AG10803 (cell line): ENCODE measurements at regions not wholly inside any gene's neighbourhood (a gene's known extent, or its start where the extent isn't known, plus 50 kb on each side); places are given as distances from the start of the nearest gene placed in this dataset.

Experiments used
- DNase-seq: peaks from one replicate; pipeline ENCODE4 v3.0.0; 2010; ENCODE audit warnings: low read depth
- H3K4me3 ChIP-seq: 2 replicates; pipeline ENCODE4 v1.5.1; 2011; ENCODE audit warnings: mild to moderate bottlenecking, low read length, control low read depth
- CTCF ChIP-seq: conservative IDR thresholded peaks from 2 replicates; pipeline ENCODE4 v1.5.1; 2011; ENCODE audit warnings: mild to moderate bottlenecking, low read length, control low read depth, inconsistent platforms

DNA sequence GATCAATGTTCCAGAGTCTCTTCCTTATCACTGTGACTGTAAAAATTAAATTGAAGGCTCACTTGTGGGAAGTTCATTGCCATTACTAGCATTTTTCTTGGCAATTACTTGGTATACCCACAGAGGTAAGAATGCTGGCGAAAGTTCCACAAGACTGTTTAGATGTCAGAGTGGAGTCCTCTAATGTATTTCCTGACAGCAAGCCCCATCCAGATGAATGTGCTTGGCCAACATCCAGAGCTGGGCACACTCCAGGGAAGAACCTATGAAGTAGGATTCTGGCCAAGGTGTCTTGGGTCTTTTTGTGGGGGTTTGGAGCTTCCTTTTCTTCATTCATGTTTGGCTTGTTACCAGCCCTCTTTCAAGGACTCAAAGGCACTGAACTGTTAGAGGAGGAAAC, 473.6 kb downstream of the DMAC1 start:
- no peak for DNase-seq

DNA sequence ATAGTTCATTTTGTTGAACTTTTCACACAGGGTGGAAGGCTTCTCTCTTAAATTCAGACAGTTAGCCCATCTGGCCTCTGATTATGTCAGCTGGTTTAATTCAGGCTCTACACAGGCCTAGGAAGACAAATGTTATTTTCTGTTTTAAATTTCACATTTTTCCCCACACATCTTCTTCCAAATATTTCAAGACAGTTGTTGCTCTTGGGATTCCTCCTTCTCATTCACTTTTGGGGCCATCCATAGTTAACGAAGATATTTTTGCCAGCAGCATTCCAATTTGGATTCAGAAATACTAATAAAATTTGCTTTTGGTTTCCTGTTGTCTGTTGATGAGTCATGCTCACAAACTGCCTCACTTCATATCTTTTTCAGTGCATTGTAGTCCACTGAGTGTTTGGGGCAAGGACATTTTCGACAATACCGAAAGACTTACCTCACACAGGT, 475.4 kb downstream of the DMAC1 start:
- TF ChIP-seq CTCF, result no peak
- H3K4me3 ChIP-seq, result no peak overlapping the region
- DNase-seq, result peak; percentile 23

More for the DNA sequence above, 473.6 kb downstream of the DMAC1 start:
- H3K4me3 ChIP-seq, result no peak overlapping the region
- no peak for TF ChIP-seq CTCF

- TF ChIP-seq CTCF, result no peak
- no peak overlapping the region for H3K4me3 ChIP-seq
- no peak for DNase-seq
Measured at GRCh38 chr9:7320841-7321240, 478.7 kb downstream of the DMAC1 start.

DNA sequence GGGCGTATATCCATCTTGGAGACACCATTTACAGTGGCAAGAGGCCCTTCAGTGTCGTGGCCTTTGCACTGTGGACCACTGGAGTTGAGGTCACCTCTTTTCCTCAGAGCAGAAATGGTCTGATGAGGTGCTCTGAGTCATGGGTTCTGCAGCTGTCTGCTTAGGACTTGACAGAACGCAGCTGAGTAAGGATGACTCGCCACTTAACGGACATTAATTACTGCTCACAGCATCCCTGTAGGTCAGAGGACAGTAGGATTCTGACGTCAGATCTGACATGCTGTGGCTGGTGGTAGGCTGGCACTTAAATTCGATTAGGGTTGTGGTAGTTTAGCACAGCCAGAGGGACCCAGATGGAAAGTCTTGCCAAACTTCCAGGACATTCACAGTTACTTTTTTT, 479.4 kb downstream of the DMAC1 start:
- TF ChIP-seq CTCF, result no peak
- no peak overlapping the region for H3K4me3 ChIP-seq
- peak; percentile 82 for DNase-seq

- DNase-seq, result no peak
- no peak overlapping the region for H3K4me3 ChIP-seq
- TF ChIP-seq CTCF, result no peak
Measured at GRCh38 chr9:7318920-7319319, 480.7 kb downstream of the DMAC1 start.

- DNase-seq, result no peak
- no peak for TF ChIP-seq CTCF
- H3K4me3 ChIP-seq, result no peak overlapping the region
Measured at GRCh38 chr9:7316967-7317366, 482.6 kb downstream of the DMAC1 start.

GRCh38 chr9:7316166-7316795, 483.3 kb downstream of the DMAC1 start:
- no peak overlapping the region for H3K4me3 ChIP-seq
- no peak for TF ChIP-seq CTCF
- peak; percentile 11 for DNase-seq
